ENCODE measurements at regions not wholly inside any gene's neighbourhood (a gene's known extent, or its start where the extent isn't known, plus 50 kb on each side); places are given as distances from the start of the nearest gene placed in this dataset.

DNA sequence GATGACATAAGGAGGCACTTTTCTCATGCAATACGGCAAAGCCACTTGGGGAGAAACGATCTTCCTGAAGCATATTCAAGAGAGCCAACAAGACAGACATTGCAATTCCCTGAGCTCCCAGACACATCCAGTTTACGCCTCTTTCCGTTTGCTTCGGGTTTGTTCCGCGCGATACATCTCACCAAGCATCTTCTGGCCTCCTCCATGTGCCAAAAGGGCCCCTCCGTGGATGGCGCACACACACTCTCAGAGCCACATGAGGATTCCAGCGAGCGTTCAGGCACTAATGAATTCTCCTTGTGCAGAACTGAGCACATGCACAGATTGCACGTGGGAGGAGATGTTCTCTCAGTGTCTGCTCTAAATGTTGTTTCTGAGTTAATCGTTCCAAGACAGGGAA lies 146.7 kb upstream of the SHISA6 start:
- peak in 2 of 6 donors; percentile 66 to 83 for DNase-seq (ENCODE audit: low read depth in 4 of 6, low spot score in 6 of 6)
- WGBS (ENCODE audit: insufficient coverage): 74% methylated on average over 14 of the region's 14 CpGs

DNA sequence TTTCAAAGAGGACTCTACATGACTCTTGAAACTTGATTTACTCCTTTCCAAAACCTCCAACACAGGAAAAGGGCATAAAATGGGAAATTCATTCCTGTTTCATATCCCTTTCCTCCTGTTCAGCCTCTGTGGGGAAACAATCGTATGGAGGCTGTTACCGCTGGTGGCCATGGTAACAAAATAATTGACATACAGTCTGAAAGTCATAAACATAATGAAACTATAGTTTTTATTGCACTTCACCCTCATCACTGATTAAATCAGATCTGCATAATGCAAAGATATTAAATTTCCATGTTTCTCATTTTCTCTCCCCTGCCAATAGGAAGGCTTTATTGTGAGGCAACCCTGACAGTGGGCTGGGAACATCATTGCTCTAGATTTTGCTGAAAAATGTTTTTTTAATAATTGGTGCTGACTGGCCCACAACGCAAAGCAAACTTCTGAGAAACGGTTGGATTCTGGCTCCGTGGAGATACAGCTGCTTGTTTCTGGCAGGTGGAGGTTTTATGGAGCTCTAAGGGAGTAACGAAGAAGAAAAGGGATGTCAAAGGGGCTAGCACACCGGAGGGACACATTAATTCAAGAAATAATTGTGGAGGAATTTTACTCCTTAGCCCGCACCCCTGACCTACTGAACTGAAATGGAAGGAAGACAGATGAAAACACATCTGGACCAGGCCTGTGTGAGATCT lies 154.2 kb upstream of the SHISA6 start:
- Histone ChIP-seq H3K4me3 (ENCODE audit: low read depth, low read length) (no peak overlapping the region), H3K9me3 (ENCODE audit: control insufficient read depth, insufficient read depth, low read length) (no peaks in the 10 kb centered on the region), H3K27ac (ENCODE audit: low read depth, low read length) (no peak overlapping the region), H3K27me3 (ENCODE audit: control insufficient read depth, insufficient read depth, low read length) (no peaks in the 10 kb centered on the region), H3K4me1 (ENCODE audit: control insufficient read depth, insufficient read depth, low read length) (no peaks in the 10 kb centered on the region), H3K36me3 (ENCODE audit: control insufficient read depth, insufficient read depth, low read length) (no peaks in the 10 kb centered on the region)
- peak in 1 of 6 donors; percentile 90 for DNase-seq (ENCODE audit: low read depth in 4 of 6, low spot score in 6 of 6)
- WGBS (ENCODE audit: insufficient coverage): 82% methylated on average over 4 of the region's 8 CpGs

More for the DNA sequence above, 146.7 kb upstream of the SHISA6 start:
- H3K4me3 ChIP-seq (ENCODE audit: low read depth, low read length): no peak overlapping the region
- H3K36me3 ChIP-seq (ENCODE audit: control insufficient read depth, insufficient read depth, low read length): no peaks in the 10 kb centered on the region
- no peak overlapping the region for H3K27ac ChIP-seq (ENCODE audit: low read depth, low read length)
- no peaks in the 10 kb centered on the region for H3K27me3 ChIP-seq (ENCODE audit: control insufficient read depth, insufficient read depth, low read length)
- no peaks in the 10 kb centered on the region for H3K4me1 ChIP-seq (ENCODE audit: control insufficient read depth, insufficient read depth, low read length)
- no peaks in the 10 kb centered on the region for H3K9me3 ChIP-seq (ENCODE audit: control insufficient read depth, insufficient read depth, low read length)

DNA sequence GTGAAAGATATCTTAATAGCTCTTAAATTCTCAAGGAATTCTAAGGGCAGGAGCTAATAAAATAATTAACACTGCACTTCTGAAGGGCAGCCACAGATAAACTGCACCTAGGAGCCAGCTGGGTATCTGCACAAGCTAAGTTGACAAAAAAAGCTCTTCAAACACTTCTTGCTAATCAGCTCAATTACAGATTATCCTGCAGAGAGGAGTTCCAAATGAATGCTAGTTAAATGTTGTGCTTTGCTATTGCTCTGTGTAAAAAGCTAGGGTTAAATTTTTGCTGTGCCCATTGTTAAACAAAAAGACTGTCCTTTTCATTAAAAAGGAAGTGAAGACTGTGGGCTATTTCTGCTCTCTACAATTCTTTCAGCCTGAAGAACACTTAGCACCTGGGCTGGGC lies 158.5 kb upstream of the SHISA6 start:
- H3K27me3 ChIP-seq (ENCODE audit: control insufficient read depth, insufficient read depth, low read length): no peaks in the 10 kb centered on the region
- no peaks in the 10 kb centered on the region for H3K4me1 ChIP-seq (ENCODE audit: control insufficient read depth, insufficient read depth, low read length)
- no peak overlapping the region for H3K27ac ChIP-seq (ENCODE audit: low read depth, low read length)
- H3K36me3 ChIP-seq (ENCODE audit: control insufficient read depth, insufficient read depth, low read length): no peaks in the 10 kb centered on the region
- H3K4me3 ChIP-seq (ENCODE audit: low read depth, low read length): no peak overlapping the region
- no peaks in the 10 kb centered on the region for H3K9me3 ChIP-seq (ENCODE audit: control insufficient read depth, insufficient read depth, low read length)
- DNase-seq (ENCODE audit: low read depth in 4 of 6, low spot score in 6 of 6): peak in 1 of 6 donors; percentile 58

DNA sequence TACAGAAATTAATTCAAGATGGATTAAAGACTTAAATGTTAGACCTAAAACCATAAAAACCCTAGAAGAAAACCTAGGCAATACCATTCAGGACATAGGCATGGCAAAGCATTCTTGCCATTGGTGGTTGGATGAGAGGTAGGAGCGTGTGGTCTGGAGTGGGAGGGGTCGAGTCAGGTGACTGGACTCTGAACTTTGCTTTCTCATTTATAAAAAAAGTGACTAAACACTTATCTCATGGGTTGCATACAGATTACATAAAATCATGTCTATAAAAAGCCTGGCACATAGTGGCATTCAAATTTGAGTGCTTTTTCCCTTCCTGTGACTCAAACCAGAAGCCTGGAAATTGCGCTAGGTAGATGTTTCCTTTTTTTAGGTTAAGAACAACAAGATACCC lies 159.7 kb upstream of the SHISA6 start:
- no peaks in the 10 kb centered on the region for H3K27me3 ChIP-seq (ENCODE audit: control insufficient read depth, insufficient read depth, low read length)
- no peaks in the 10 kb centered on the region for H3K4me1 ChIP-seq (ENCODE audit: control insufficient read depth, insufficient read depth, low read length)
- H3K27ac ChIP-seq (ENCODE audit: low read depth, low read length): no peak overlapping the region
- no peaks in the 10 kb centered on the region for H3K36me3 ChIP-seq (ENCODE audit: control insufficient read depth, insufficient read depth, low read length)
- no peak for DNase-seq (ENCODE audit: low read depth in 4 of 6, low spot score in 6 of 6)
- H3K9me3 ChIP-seq (ENCODE audit: control insufficient read depth, insufficient read depth, low read length): no peaks in the 10 kb centered on the region
- no peak overlapping the region for H3K4me3 ChIP-seq (ENCODE audit: low read depth, low read length)
- WGBS (ENCODE audit: insufficient coverage): no CpG with 5 or more reads among the region's 3 CpGs

DNA sequence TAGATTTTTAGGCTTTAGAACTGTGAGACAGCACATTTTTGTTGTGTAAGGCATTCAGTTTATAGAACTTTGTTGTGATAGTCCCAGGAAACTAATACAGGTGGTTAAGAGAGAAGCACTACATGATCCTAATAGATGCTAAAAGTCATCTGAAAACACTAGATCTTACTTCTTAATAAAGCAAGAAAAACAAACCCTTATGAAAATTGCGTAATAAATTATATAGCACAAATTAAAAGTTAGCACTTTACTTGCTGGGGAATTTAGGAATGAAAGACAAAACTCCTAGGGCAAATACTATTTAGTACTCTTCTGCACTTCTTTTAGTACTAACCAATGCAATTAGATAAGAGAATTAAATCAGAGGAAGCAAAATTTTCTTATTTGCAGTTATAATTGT lies 163.3 kb upstream of the SHISA6 start:
- DNase-seq (ENCODE audit: low read depth in 4 of 6, low spot score in 6 of 6): no peak
- H3K9me3 ChIP-seq (ENCODE audit: control insufficient read depth, insufficient read depth, low read length): no peaks in the 10 kb centered on the region

DNA sequence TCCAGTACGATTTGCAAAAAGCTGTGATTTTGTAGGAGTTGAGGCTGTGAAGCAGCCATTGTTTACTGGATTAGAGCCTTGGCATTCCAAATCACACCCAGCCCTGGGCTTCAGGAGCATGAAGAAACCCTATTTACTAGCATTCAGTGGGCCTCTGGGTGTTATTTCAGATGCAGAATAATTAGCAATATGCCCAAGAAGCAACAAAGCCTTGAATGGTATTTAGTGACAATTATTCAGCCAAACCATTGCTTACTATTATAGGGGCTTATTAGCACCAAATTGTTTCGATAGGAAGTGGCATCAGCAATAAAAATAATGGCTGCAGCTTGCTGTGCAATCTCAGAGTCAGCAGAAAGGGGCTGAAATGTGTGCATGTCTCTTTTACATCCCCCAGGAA lies 166.6 kb upstream of the SHISA6 start:
- Histone ChIP-seq H3K36me3 (ENCODE audit: control insufficient read depth, insufficient read depth, low read length) (no peaks in the 10 kb centered on the region), H3K9me3 (ENCODE audit: control insufficient read depth, insufficient read depth, low read length) (no peaks in the 10 kb centered on the region), H3K27ac (ENCODE audit: low read depth, low read length) (no peak overlapping the region), H3K27me3 (ENCODE audit: control insufficient read depth, insufficient read depth, low read length) (no peaks in the 10 kb centered on the region), H3K4me1 (ENCODE audit: control insufficient read depth, insufficient read depth, low read length) (peaks cover 4% of the 10 kb centered on the region), H3K4me3 (ENCODE audit: low read depth, low read length) (no peak overlapping the region)
- peak in 4 of 6 donors; percentile 24 to 95 (median 52) for DNase-seq (ENCODE audit: low read depth in 4 of 6, low spot score in 6 of 6)
- 38% methylated on average over 1 of the region's 2 CpGs for WGBS (ENCODE audit: insufficient coverage)

More for the DNA sequence above, 163.3 kb upstream of the SHISA6 start:
- WGBS (ENCODE audit: insufficient coverage): no CpG with 5 or more reads among the region's 1 CpG
- H3K27ac ChIP-seq (ENCODE audit: low read depth, low read length): no peak overlapping the region
- H3K4me3 ChIP-seq (ENCODE audit: low read depth, low read length): no peak overlapping the region
- no peaks in the 10 kb centered on the region for H3K27me3 ChIP-seq (ENCODE audit: control insufficient read depth, insufficient read depth, low read length)
- H3K36me3 ChIP-seq (ENCODE audit: control insufficient read depth, insufficient read depth, low read length): no peaks in the 10 kb centered on the region
- H3K4me1 ChIP-seq (ENCODE audit: control insufficient read depth, insufficient read depth, low read length): peaks cover 4% of the 10 kb centered on the region

DNA sequence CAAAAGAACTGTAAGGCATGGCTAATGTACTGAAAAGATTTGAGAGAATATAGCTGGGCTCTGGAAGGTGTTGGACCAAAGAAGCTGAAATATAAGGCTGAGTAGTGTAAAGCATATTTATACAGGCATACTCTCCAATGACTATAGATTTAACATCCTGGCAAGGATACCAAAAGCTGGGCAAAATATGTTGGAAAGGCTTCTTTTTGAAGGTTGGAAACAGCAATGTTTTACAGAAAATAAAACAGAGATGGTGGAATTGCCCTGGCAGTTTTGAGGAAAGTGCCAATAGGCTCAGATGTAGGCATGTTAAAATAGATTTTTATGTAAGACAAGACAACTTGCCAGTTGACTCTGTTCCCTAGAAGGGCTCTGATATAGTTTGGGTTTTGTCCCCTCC lies 184.1 kb upstream of the SHISA6 start:
- H3K27ac ChIP-seq (ENCODE audit: low read depth, low read length): no peak overlapping the region
- H3K36me3 ChIP-seq (ENCODE audit: control insufficient read depth, insufficient read depth, low read length): no peaks in the 10 kb centered on the region
- no peaks in the 10 kb centered on the region for H3K9me3 ChIP-seq (ENCODE audit: control insufficient read depth, insufficient read depth, low read length)
- DNase-seq (ENCODE audit: low read depth in 4 of 6, low spot score in 6 of 6): peak in 1 of 6 donors; percentile 85
- H3K27me3 ChIP-seq (ENCODE audit: control insufficient read depth, insufficient read depth, low read length): no peaks in the 10 kb centered on the region
- no peaks in the 10 kb centered on the region for H3K4me1 ChIP-seq (ENCODE audit: control insufficient read depth, insufficient read depth, low read length)
- no peak overlapping the region for H3K4me3 ChIP-seq (ENCODE audit: low read depth, low read length)

DNA sequence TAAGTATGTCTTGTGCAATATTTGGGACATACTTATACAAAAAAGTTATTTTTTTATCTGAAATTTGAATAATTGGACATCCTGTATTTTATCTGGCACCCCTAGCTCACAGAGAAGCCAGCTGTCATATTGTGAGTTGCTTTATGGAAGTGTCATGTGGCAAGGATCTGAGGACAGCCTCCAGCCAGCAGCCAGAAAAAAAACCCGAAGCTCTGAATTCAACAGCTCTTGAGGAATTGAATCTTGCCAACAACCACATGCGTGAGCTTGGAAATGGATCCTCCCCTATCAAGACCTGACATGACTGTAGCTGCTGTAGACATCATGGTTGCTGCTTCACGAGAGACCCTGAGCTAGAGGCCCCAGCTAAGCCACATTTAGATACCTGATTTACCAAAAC lies 187.2 kb upstream of the SHISA6 start:
- Histone ChIP-seq H3K4me3 (ENCODE audit: low read depth, low read length) (no peak overlapping the region), H3K4me1 (ENCODE audit: control insufficient read depth, insufficient read depth, low read length) (no peaks in the 10 kb centered on the region), H3K36me3 (ENCODE audit: control insufficient read depth, insufficient read depth, low read length) (no peaks in the 10 kb centered on the region), H3K27me3 (ENCODE audit: control insufficient read depth, insufficient read depth, low read length) (no peaks in the 10 kb centered on the region), H3K9me3 (ENCODE audit: control insufficient read depth, insufficient read depth, low read length) (no peaks in the 10 kb centered on the region), H3K27ac (ENCODE audit: low read depth, low read length) (no peak overlapping the region)
- WGBS (ENCODE audit: insufficient coverage): 86% methylated on average over 2 of the region's 3 CpGs
- peak in 1 of 6 donors; percentile 81 for DNase-seq (ENCODE audit: low read depth in 4 of 6, low spot score in 6 of 6)

DNA sequence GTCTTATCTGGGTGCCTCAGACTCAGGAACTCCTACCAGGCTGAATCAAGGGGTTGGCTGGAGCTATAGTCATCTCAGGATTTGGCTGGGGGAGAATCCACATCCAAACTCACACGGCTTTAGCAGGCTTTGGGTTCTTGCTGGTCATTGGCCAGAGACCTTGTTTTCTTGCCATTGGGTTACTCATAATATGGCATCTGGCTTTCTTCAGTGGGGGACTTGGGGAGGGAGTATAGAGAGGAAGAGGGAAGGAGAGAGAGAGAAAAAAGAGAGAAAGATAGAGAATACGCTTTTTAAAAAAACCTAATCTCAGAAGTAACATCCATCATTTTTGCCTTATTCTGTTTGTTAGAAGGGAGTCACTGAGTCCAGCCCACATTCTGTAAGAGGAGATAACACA lies 191.5 kb upstream of the SHISA6 start:
- no peak for DNase-seq (ENCODE audit: low read depth in 4 of 6, low spot score in 6 of 6)
- no peaks in the 10 kb centered on the region for H3K9me3 ChIP-seq (ENCODE audit: control insufficient read depth, insufficient read depth, low read length)
- H3K36me3 ChIP-seq (ENCODE audit: control insufficient read depth, insufficient read depth, low read length): no peaks in the 10 kb centered on the region
- 100% methylated on average over 1 of the region's 2 CpGs for WGBS (ENCODE audit: insufficient coverage)
- H3K4me1 ChIP-seq (ENCODE audit: control insufficient read depth, insufficient read depth, low read length): no peaks in the 10 kb centered on the region
- H3K27ac ChIP-seq (ENCODE audit: low read depth, low read length): no peak overlapping the region
- no peaks in the 10 kb centered on the region for H3K27me3 ChIP-seq (ENCODE audit: control insufficient read depth, insufficient read depth, low read length)
- no peak overlapping the region for H3K4me3 ChIP-seq (ENCODE audit: low read depth, low read length)

DNA sequence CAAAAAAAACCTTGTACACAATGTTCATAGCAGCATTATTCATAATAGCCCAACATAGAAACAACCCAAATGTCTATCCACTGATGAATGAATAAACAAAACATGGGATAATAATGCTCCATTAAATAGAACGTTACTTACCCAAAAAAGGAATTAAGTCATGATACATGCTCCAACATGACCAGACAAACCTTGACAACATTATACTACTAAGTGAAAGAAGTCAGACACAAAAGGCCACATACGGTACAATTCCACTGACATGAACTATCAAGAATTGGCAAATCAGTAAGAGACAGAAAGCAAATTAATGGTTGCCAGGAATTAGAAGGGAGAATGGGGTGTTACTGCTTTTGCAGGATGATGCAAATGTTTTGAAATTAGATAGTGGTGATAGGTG lies 193.8 kb upstream of the SHISA6 start:
- Histone ChIP-seq H3K9me3 (ENCODE audit: control insufficient read depth, insufficient read depth, low read length) (no peaks in the 10 kb centered on the region), H3K4me3 (ENCODE audit: low read depth, low read length) (no peak overlapping the region), H3K4me1 (ENCODE audit: control insufficient read depth, insufficient read depth, low read length) (no peaks in the 10 kb centered on the region), H3K36me3 (ENCODE audit: control insufficient read depth, insufficient read depth, low read length) (no peaks in the 10 kb centered on the region), H3K27me3 (ENCODE audit: control insufficient read depth, insufficient read depth, low read length) (no peaks in the 10 kb centered on the region), H3K27ac (ENCODE audit: low read depth, low read length) (no peak overlapping the region)
- WGBS (ENCODE audit: insufficient coverage): no CpG with 5 or more reads among the region's 2 CpGs
- DNase-seq (ENCODE audit: low read depth in 4 of 6, low spot score in 6 of 6): no peak
